ENCODE measurements at regions not wholly inside any gene's neighbourhood (a gene's known extent, or its start where the extent isn't known, plus 50 kb on each side); places are given as distances from the start of the nearest gene placed in this dataset.

- no peak for TF ChIP-seq ZNF274 (IDR thresholded peaks at IDR 0.05; ENCODE audit: low read depth, low read length)
- TF ChIP-seq YY1 (IDR thresholded peaks at IDR 0.05; ENCODE audit: insufficient read depth, insufficient read length) = no peak
Measured at GRCh38 chr2:125745514-125745913, 910.4 kb upstream of the GYPC start.
